H9 (cell line): ENCODE measurements at regions not wholly inside any gene's neighbourhood (a gene's known extent, or its start where the extent isn't known, plus 50 kb on each side); places are given as distances from the start of the nearest gene placed in this dataset.

Experiments
- DNase-seq: peaks from one replicate; pipeline ENCODE4 v3.0.0-alpha.2; 2017
- H2AFZ ChIP-seq: one replicate; pipeline ENCODE4 v1.6.1; 2013; ENCODE audit warnings: mild to moderate bottlenecking, low read length, control low read depth, moderate library complexity
- H2AK5ac ChIP-seq: 2 replicates; pipeline ENCODE4 v1.6.1; 2013; ENCODE audit warnings: low read length, control low read depth, mixed read lengths; ENCODE audit not compliant: insufficient read length
- H2BK120ac ChIP-seq: one replicate; pipeline ENCODE4 v1.6.1; 2013; ENCODE audit warnings: low read depth, mild to moderate bottlenecking, low read length, control low read depth, inconsistent platforms; ENCODE audit not compliant: poor library complexity, severe bottlenecking
- H2BK12ac ChIP-seq: 2 replicates; pipeline ENCODE4 v1.6.1; 2013; ENCODE audit warnings: low read length, control low read depth, mixed read lengths, low read depth; ENCODE audit not compliant: insufficient read length
- H2BK15ac ChIP-seq: 2 replicates; pipeline ENCODE4 v1.6.1; 2013; ENCODE audit warnings: low read depth, low read length, control low read depth
- H2BK20ac ChIP-seq: one replicate; pipeline ENCODE4 v1.6.1; 2013; ENCODE audit warnings: low read depth, mild to moderate bottlenecking, low read length, control low read depth, inconsistent platforms; ENCODE audit not compliant: poor library complexity, severe bottlenecking
- H2BK5ac ChIP-seq: 2 replicates; pipeline ENCODE4 v1.6.1; 2013; ENCODE audit warnings: low read length, control low read depth, mixed read lengths; ENCODE audit not compliant: insufficient read length
- H3K14ac ChIP-seq: 2 replicates; pipeline ENCODE4 v1.6.1; 2013; ENCODE audit warnings: low read length, control low read depth; ENCODE audit not compliant: insufficient read depth
- H3K18ac ChIP-seq: 2 replicates; pipeline ENCODE4 v1.6.1; 2013; ENCODE audit warnings: low read depth, mild to moderate bottlenecking, mixed read lengths, low read length, control low read depth; ENCODE audit not compliant: insufficient read length
- H3K23ac ChIP-seq: 2 replicates; pipeline ENCODE4 v1.6.1; 2013; ENCODE audit warnings: low read length, control low read depth, mixed read lengths, low read depth; ENCODE audit not compliant: insufficient read length
- H3K23me2 ChIP-seq: 2 replicates; pipeline ENCODE4 v1.6.1; 2013; ENCODE audit warnings: low read depth, mild to moderate bottlenecking, mixed read lengths, low read length, control low read depth; ENCODE audit not compliant: insufficient read length, poor library complexity, severe bottlenecking
- H3K27ac ChIP-seq: 2 replicates; pipeline ENCODE4 v1.5.1; 2013; ENCODE audit warnings: low read length, control low read depth, mixed read lengths, low read depth; ENCODE audit not compliant: insufficient read length
- H3K27me3 ChIP-seq: 2 replicates; pipeline ENCODE4 v1.6.1; 2013; ENCODE audit warnings: low read length, control low read depth, inconsistent platforms; ENCODE audit not compliant: insufficient read depth
- H3K4ac ChIP-seq: 2 replicates; pipeline ENCODE4 v1.6.1; 2013; ENCODE audit warnings: low read depth, mild to moderate bottlenecking, control low read depth, inconsistent platforms, low read length, moderate library complexity
- H3K4me1 ChIP-seq: 2 replicates; pipeline ENCODE4 v1.6.1; 2013; ENCODE audit warnings: low read length, control low read depth, inconsistent platforms; ENCODE audit not compliant: insufficient read depth
- H3K4me2 ChIP-seq: 2 replicates; pipeline ENCODE4 v1.6.1; 2013; ENCODE audit warnings: low read length, control low read depth, mixed read lengths; ENCODE audit not compliant: insufficient read length, insufficient read depth
- H3K56ac ChIP-seq: 2 replicates; pipeline ENCODE4 v1.6.1; 2013; ENCODE audit warnings: low read depth, mild to moderate bottlenecking, mixed read lengths, low read length, control low read depth; ENCODE audit not compliant: insufficient read length
- H3K79me1 ChIP-seq: 2 replicates; pipeline ENCODE4 v1.6.1; 2013; ENCODE audit warnings: low read depth, mild to moderate bottlenecking, moderate library complexity, low read length, control low read depth, inconsistent platforms; ENCODE audit not compliant: insufficient read depth, poor library complexity, severe bottlenecking
- H3K79me2 ChIP-seq: 2 replicates; pipeline ENCODE4 v1.6.1; 2013; ENCODE audit warnings: low read length, control low read depth, inconsistent platforms; ENCODE audit not compliant: insufficient read depth
- H3K9ac ChIP-seq: 2 replicates; pipeline ENCODE4 v1.6.1; 2013; ENCODE audit warnings: low read length, control low read depth, mixed read lengths; ENCODE audit not compliant: insufficient read length; ENCODE audit errors: extremely low read depth
- H3K9me3 ChIP-seq: one replicate; pipeline ENCODE4 v1.6.1; 2013; ENCODE audit warnings: low read depth, low read length, inconsistent platforms; ENCODE audit not compliant: control insufficient read depth
- H3T11ph ChIP-seq: one replicate; pipeline ENCODE4 v1.6.1; 2013; ENCODE audit warnings: mild to moderate bottlenecking, low read length, control low read depth, inconsistent platforms
- H4K20me1 ChIP-seq: one replicate; pipeline ENCODE4 v1.6.1; 2013; ENCODE audit not compliant: control insufficient read depth, insufficient read length, insufficient read depth
- H4K5ac ChIP-seq: 2 replicates; pipeline ENCODE4 v1.6.1; 2013; ENCODE audit warnings: low read depth, mild to moderate bottlenecking, mixed read lengths, low read length, control low read depth; ENCODE audit not compliant: insufficient read length
- H4K8ac ChIP-seq: replicated peaks from 2 replicates; pipeline ENCODE4 v1.6.1; 2013; ENCODE audit warnings: low read length, control low read depth, mixed read lengths, low read depth; ENCODE audit not compliant: insufficient read length
- H4K91ac ChIP-seq: 2 replicates; pipeline ENCODE4 v1.6.1; 2013; ENCODE audit warnings: low read depth, mild to moderate bottlenecking, moderate library complexity, mixed read lengths, low read length, control low read depth; ENCODE audit not compliant: insufficient read length
- H3K27ac Mint-ChIP-seq, 3 experiments: 2 replicates in 2 of 3; 3 replicates in 1 of 3; pipeline ENCODE4 v1.8.0; 2020 to 2021; ENCODE audit warnings: mixed read lengths in 3 of 3, mild to moderate bottlenecking in 1 of 3, moderate library complexity in 1 of 3
- H3K27me3 Mint-ChIP-seq: 2 replicates; pipeline ENCODE4 v1.8.0; 2021; ENCODE audit warnings: low read depth, mild to moderate bottlenecking, moderate library complexity, mixed read lengths
- H3K36me3 Mint-ChIP-seq, 3 experiments: 2 replicates in 2 of 3; 3 replicates in 1 of 3; pipeline ENCODE4 v1.8.0; 2020 to 2021; ENCODE audit warnings: low read depth in 3 of 3, mixed read lengths in 3 of 3; ENCODE audit not compliant: insufficient read depth in 1 of 3
- H3K4me1 Mint-ChIP-seq, 2 experiments: 2 replicates each; pipeline ENCODE4 v1.8.0; 2020; ENCODE audit warnings: mixed read lengths in 2 of 2
- H3K4me3 Mint-ChIP-seq, 2 experiments: 2 replicates in 1 of 2; 3 replicates in 1 of 2; pipeline ENCODE4 v1.8.0; 2020 to 2021; ENCODE audit warnings: mild to moderate bottlenecking in 2 of 2, mixed read lengths in 2 of 2, moderate library complexity in 1 of 2
- H3K9me3 Mint-ChIP-seq, 2 experiments: 2 replicates in 1 of 2; 3 replicates in 1 of 2; pipeline ENCODE4 v1.8.0; 2020; ENCODE audit warnings: mild to moderate bottlenecking in 2 of 2, mixed read lengths in 2 of 2, moderate library complexity in 1 of 2
- WGBS: extraction: QIAGEN DNeasy Blood & Tissue Kit; methylation state at CpG from one replicate; pipeline ENCODE4 v1.1.7; 2013; ENCODE audit warnings: missing lambda C conversion rate, low lambda C conversion rate, mixed read lengths; ENCODE audit not compliant: insufficient read length; ENCODE audit errors: extremely low coverage; 5-methylcytosine and 5-hydroxymethylcytosine counted together
- TF ChIP-seq, protein P1 (sequence below): fragments of 200-600 bp; sonication (generic); conservative IDR thresholded peaks from 3 replicates; pipeline ENCODE4 v1.8.0; 2021; ENCODE audit warnings: antibody characterized with exemption, mild to moderate bottlenecking

DNA sequence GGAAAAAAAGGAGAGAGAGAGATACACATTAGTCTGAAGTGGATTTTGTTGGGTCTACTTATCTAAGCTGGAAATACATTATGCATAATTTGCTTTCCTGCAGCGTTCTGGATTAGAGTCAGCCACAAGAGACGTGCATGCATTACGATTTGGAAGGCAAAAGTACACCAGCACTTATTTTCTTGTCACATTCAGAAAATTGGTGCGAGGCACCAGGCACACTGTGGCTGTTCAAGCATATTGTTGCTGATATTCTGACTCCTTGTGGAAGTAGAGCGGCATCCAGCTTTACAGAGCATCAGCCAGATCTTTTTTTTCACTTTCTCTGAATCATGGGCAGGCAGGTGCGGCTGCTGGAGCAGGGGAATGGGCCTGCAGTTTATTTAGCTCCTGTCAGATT is 905.6 kb upstream of the SPRY2 start:
- no peaks in the 10 kb centered on the region for H3K9me3 ChIP-seq
- no peak overlapping the region for H2BK120ac ChIP-seq
- no peak overlapping the region for H3K56ac ChIP-seq
- H2BK12ac ChIP-seq, result no peak overlapping the region
- no peak overlapping the region for H2BK15ac ChIP-seq
- H2AFZ ChIP-seq, result no peak overlapping the region
- no peak overlapping the region for H3K4ac ChIP-seq
- H3K18ac ChIP-seq, result no peak overlapping the region
- no peak overlapping the region for H3K4me2 ChIP-seq
- H3K79me2 ChIP-seq, result no peaks in the 10 kb centered on the region
- no peaks in the 10 kb centered on the region for H4K20me1 ChIP-seq
- H3K4me3 Mint-ChIP-seq, result no peak overlapping the region
- no peak overlapping the region for H3K14ac ChIP-seq
- no peak overlapping the region for H3K9ac ChIP-seq
- TF ChIP-seq, protein P1, sequence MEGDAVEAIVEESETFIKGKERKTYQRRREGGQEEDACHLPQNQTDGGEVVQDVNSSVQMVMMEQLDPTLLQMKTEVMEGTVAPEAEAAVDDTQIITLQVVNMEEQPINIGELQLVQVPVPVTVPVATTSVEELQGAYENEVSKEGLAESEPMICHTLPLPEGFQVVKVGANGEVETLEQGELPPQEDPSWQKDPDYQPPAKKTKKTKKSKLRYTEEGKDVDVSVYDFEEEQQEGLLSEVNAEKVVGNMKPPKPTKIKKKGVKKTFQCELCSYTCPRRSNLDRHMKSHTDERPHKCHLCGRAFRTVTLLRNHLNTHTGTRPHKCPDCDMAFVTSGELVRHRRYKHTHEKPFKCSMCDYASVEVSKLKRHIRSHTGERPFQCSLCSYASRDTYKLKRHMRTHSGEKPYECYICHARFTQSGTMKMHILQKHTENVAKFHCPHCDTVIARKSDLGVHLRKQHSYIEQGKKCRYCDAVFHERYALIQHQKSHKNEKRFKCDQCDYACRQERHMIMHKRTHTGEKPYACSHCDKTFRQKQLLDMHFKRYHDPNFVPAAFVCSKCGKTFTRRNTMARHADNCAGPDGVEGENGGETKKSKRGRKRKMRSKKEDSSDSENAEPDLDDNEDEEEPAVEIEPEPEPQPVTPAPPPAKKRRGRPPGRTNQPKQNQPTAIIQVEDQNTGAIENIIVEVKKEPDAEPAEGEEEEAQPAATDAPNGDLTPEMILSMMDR, result no peak
- no peak for DNase-seq
- H4K8ac ChIP-seq, result no peak overlapping the region
- H4K91ac ChIP-seq, result no peak overlapping the region
- H4K5ac ChIP-seq, result no peak overlapping the region
- H3K79me1 ChIP-seq, result no peaks in the 10 kb centered on the region
- no peaks in the 10 kb centered on the region for H3K4me1 Mint-ChIP-seq
- no peaks in the 10 kb centered on the region for H3K27me3 Mint-ChIP-seq
- no peak overlapping the region for H2BK20ac ChIP-seq
- H3K23ac ChIP-seq, result no peak overlapping the region
- H3T11ph ChIP-seq, result no peak overlapping the region
- no peak overlapping the region for H3K27ac Mint-ChIP-seq
- no CpG with 5 or more reads among the region's 6 CpGs for whole genome bisulfite sequencing
- no peak overlapping the region for H2BK5ac ChIP-seq
- no peaks in the 10 kb centered on the region for H3K9me3 Mint-ChIP-seq
- H3K4me1 ChIP-seq, result no peaks in the 10 kb centered on the region
- H3K27ac ChIP-seq, result no peak overlapping the region
- H3K27me3 ChIP-seq, result no peaks in the 10 kb centered on the region
- no peaks in the 10 kb centered on the region for H3K36me3 Mint-ChIP-seq
- H2AK5ac ChIP-seq, result no peak overlapping the region
- no peaks in the 10 kb centered on the region for H3K23me2 ChIP-seq
